HEK293 (cell line): ENCODE measurements at regions not wholly inside any gene's neighbourhood (a gene's known extent, or its start where the extent isn't known, plus 50 kb on each side); places are given as distances from the start of the nearest gene placed in this dataset.

Experiments used
- KLF7 ChIP-seq: fragments of 450-650 bp; formaldehyde crosslinking; IDR thresholded peaks from 2 replicates; pipeline ENCODE4 v1.5.1; 2016; ENCODE audit warnings: missing biosample characterization, missing genetic modification characterization, borderline replicate concordance
- SCRT1 ChIP-seq: fragments of 450-650 bp; formaldehyde crosslinking; IDR thresholded peaks from 2 replicates; pipeline ENCODE4 v1.5.1; 2016; ENCODE audit warnings: missing biosample characterization, missing genetic modification characterization, borderline replicate concordance
- TCF7L2 ChIP-seq: IDR thresholded peaks from 2 replicates; pipeline ENCODE4 v1.6.1; 2011; ENCODE audit warnings: low read depth, mild to moderate bottlenecking, inconsistent platforms, low read length, moderate library complexity, borderline replicate concordance
- ZBTB1 ChIP-seq: fragments of 450-650 bp; formaldehyde crosslinking; IDR thresholded peaks from 2 replicates; pipeline ENCODE4 v1.5.1; 2016; ENCODE audit warnings: missing biosample characterization, missing genetic modification characterization
- ZBTB7A ChIP-seq: fragments of 450-650 bp; formaldehyde crosslinking; IDR thresholded peaks from 2 replicates; pipeline ENCODE4 v1.5.1; 2016; ENCODE audit warnings: low read depth, missing biosample characterization, missing genetic modification characterization
- ZBTB8A ChIP-seq: fragments of 450-650 bp; formaldehyde crosslinking; IDR thresholded peaks from 2 replicates; pipeline ENCODE4 v1.5.1; 2016; ENCODE audit warnings: missing biosample characterization, missing genetic modification characterization
- ZNF174 ChIP-seq: fragments of 450-650 bp; formaldehyde crosslinking; IDR thresholded peaks from 2 replicates; pipeline ENCODE4 v1.5.0; 2017; ENCODE audit warnings: missing biosample characterization, mild to moderate bottlenecking, missing genetic modification characterization
- ZNF747 ChIP-seq: fragments of 450-650 bp; formaldehyde crosslinking; IDR thresholded peaks from 2 replicates; pipeline ENCODE4 v1.5.1; 2016; ENCODE audit warnings: missing biosample characterization, missing genetic modification characterization
- TF ChIP-seq, protein P1 (sequence below): fragments of 450-650 bp; formaldehyde crosslinking; IDR thresholded peaks from 2 replicates; pipeline ENCODE4 v1.5.1; 2016; ENCODE audit warnings: missing biosample characterization, missing genetic modification characterization

DNA sequence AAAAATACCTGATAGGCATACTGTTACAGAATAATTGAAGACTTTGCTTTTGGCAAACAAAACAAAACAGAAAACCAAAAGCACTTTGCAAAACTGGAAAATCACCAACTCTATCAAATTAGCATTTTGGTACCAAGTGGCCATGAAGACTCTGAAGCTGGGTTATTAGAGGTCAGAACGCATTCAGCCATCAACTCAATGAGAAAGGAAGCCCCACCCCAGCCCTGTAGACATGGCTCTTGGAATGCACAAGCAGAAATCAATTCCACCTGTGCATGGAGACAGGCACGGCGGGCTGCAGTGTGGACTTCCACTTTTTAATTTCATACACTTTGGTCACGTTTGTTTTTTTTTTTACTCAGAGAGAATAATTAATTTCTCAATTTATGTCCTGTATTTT is 93.6 kb upstream of the DHX15 start:
- no peak for TF ChIP-seq KLF7
- no peak for TF ChIP-seq ZNF174
- no peak for TF ChIP-seq ZBTB1 (tag by site-specific recombination)
- no peak for TF ChIP-seq ZBTB7A (tag by site-specific recombination)
- TF ChIP-seq, protein P1, sequence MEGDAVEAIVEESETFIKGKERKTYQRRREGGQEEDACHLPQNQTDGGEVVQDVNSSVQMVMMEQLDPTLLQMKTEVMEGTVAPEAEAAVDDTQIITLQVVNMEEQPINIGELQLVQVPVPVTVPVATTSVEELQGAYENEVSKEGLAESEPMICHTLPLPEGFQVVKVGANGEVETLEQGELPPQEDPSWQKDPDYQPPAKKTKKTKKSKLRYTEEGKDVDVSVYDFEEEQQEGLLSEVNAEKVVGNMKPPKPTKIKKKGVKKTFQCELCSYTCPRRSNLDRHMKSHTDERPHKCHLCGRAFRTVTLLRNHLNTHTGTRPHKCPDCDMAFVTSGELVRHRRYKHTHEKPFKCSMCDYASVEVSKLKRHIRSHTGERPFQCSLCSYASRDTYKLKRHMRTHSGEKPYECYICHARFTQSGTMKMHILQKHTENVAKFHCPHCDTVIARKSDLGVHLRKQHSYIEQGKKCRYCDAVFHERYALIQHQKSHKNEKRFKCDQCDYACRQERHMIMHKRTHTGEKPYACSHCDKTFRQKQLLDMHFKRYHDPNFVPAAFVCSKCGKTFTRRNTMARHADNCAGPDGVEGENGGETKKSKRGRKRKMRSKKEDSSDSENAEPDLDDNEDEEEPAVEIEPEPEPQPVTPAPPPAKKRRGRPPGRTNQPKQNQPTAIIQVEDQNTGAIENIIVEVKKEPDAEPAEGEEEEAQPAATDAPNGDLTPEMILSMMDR: no peak
- TF ChIP-seq ZNF747 (tag by site-specific recombination): no peak
- no peak for TF ChIP-seq TCF7L2
- TF ChIP-seq SCRT1 (tag by site-specific recombination): no peak
- TF ChIP-seq ZBTB8A: no peak
